ENCODE measurements at regions not wholly inside any gene's neighbourhood (a gene's known extent, or its start where the extent isn't known, plus 50 kb on each side); places are given as distances from the start of the nearest gene placed in this dataset. TPM values are rescaled to one million over a fixed set of nuclear protein-coding genes. Genes with fewer than 3 reads are reported as not detected.
A peak's percentile ranks its signal among the peaks of the same experiment; 100 is the strongest.

- DNase-seq (ENCODE audit: low spot score), result no peak
Observed at GRCh38 chr2:212619954-212620353, 81.4 kb upstream of the ERBB4 start.

- no peak for DNase-seq (ENCODE audit: low spot score)
Observed at GRCh38 chr2:212618636-212619035, 80.0 kb upstream of the ERBB4 start.

GRCh38 chr2:212610872-212611425, 72.3 kb upstream of the ERBB4 start:
- DNase-seq (ENCODE audit: low spot score), result no peak

- no peak for DNase-seq (ENCODE audit: low spot score)
Observed at GRCh38 chr2:212609479-212609878, 70.9 kb upstream of the ERBB4 start.

- DNase-seq (ENCODE audit: low spot score), result no peak
Observed at GRCh38 chr2:212607080-212607479, 68.5 kb upstream of the ERBB4 start.

- no peak for DNase-seq (ENCODE audit: low spot score)
Observed at GRCh38 chr2:212606232-212606631, 67.6 kb upstream of the ERBB4 start.

- DNase-seq (ENCODE audit: low spot score), result no peak
Observed at GRCh38 chr2:212596688-212597087, 58.1 kb upstream of the ERBB4 start.

- no peak for DNase-seq (ENCODE audit: low spot score)
Observed at GRCh38 chr2:212596276-212596675, 57.7 kb upstream of the ERBB4 start.

GRCh38 chr2:212595036-212595654, 56.5 kb upstream of the ERBB4 start:
- DNase-seq (ENCODE audit: low spot score), result peak; percentile 57

- no peak for DNase-seq (ENCODE audit: low spot score)
Observed at GRCh38 chr2:212592695-212593094, 54.1 kb upstream of the ERBB4 start.

Small RNA genes lying in the stretch of these regions (small RNA-seq; reads per million reads assigned to genes)
- gene MIR4776-1, result not detected

Measured in HT-29 (cell line).